GM23338 (cell line): ENCODE measurements at regions not wholly inside any gene's neighbourhood (a gene's known extent, or its start where the extent isn't known, plus 50 kb on each side); places are given as distances from the start of the nearest gene placed in this dataset.

Source experiments
- CREB1 ChIP-seq: fragments of 250-450 bp; sonication (Bioruptor Pico); IDR thresholded peaks from 2 replicates; pipeline ENCODE4 v1.5.0; 2020; ENCODE audit warnings: low read depth, mild to moderate bottlenecking, moderate library complexity
- EZH2 ChIP-seq: fragments of 200-600 bp; sonication (generic); IDR thresholded peaks from one replicate; pipeline ENCODE4 v1.8.0; 2017; ENCODE audit warnings: antibody characterized with exemption, mild to moderate bottlenecking, low read depth; ENCODE audit not compliant: unreplicated experiment
- EZH2phosphoT487 ChIP-seq: fragments of 200-600 bp; sonication (generic); IDR thresholded peaks from one replicate; pipeline ENCODE4 v1.8.1; 2018; ENCODE audit warnings: antibody characterized with exemption; ENCODE audit not compliant: unreplicated experiment
- JUNB ChIP-seq: IDR thresholded peaks from one replicate; pipeline ENCODE4 v1.6.1; 2016; ENCODE audit warnings: antibody characterized with exemption; ENCODE audit not compliant: unreplicated experiment
- NANOG ChIP-seq: IDR thresholded peaks from 2 replicates; pipeline ENCODE4 v1.6.1; 2016; ENCODE audit warnings: antibody characterized with exemption, borderline replicate concordance
- POLR2AphosphoS5 ChIP-seq: IDR thresholded peaks from 2 replicates; pipeline ENCODE4 v1.6.1; 2016; ENCODE audit warnings: antibody characterized with exemption, low read depth
- REST ChIP-seq: IDR thresholded peaks from one replicate; pipeline ENCODE4 v1.6.1; 2018; ENCODE audit warnings: antibody characterized with exemption; ENCODE audit not compliant: unreplicated experiment
- ZNF114 ChIP-seq: fragments of 250-450 bp; sonication (Bioruptor Pico); IDR thresholded peaks from 2 replicates; pipeline ENCODE4 v1.5.0; 2020; ENCODE audit warnings: mild to moderate bottlenecking, moderate library complexity
- TF ChIP-seq, protein P1 (sequence below), 2 experiments: fragments of 200-600 bp in 1 of 2; sonication (generic) in 1 of 2; conservative IDR thresholded peaks; 2 replicates each; pipeline versions ENCODE4 v1.5.1 to v1.6.1; 2016 to 2017; ENCODE audit warnings: antibody characterized with exemption in 2 of 2, low read depth in 2 of 2, mild to moderate bottlenecking in 2 of 2, moderate library complexity in 1 of 2
- TF ChIP-seq, protein P2 (sequence below): IDR thresholded peaks from 2 replicates; pipeline ENCODE4 v1.6.1; 2016; ENCODE audit warnings: antibody characterized with exemption

- TF ChIP-seq, protein P1, sequence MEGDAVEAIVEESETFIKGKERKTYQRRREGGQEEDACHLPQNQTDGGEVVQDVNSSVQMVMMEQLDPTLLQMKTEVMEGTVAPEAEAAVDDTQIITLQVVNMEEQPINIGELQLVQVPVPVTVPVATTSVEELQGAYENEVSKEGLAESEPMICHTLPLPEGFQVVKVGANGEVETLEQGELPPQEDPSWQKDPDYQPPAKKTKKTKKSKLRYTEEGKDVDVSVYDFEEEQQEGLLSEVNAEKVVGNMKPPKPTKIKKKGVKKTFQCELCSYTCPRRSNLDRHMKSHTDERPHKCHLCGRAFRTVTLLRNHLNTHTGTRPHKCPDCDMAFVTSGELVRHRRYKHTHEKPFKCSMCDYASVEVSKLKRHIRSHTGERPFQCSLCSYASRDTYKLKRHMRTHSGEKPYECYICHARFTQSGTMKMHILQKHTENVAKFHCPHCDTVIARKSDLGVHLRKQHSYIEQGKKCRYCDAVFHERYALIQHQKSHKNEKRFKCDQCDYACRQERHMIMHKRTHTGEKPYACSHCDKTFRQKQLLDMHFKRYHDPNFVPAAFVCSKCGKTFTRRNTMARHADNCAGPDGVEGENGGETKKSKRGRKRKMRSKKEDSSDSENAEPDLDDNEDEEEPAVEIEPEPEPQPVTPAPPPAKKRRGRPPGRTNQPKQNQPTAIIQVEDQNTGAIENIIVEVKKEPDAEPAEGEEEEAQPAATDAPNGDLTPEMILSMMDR (conservative IDR thresholded peaks at IDR 0.05; ENCODE audit: low read depth in 2 of 2) = no peak
- TF ChIP-seq EZH2 (no peak), CREB1 (CRISPR knock-in tag) (no peak), REST (no peak), POLR2AphosphoS5 (no peak), ZNF114 (CRISPR knock-in tag) (no peak), EZH2phosphoT487 (no peak), JUNB (no peak), NANOG (no peak)
- TF ChIP-seq, protein P2, sequence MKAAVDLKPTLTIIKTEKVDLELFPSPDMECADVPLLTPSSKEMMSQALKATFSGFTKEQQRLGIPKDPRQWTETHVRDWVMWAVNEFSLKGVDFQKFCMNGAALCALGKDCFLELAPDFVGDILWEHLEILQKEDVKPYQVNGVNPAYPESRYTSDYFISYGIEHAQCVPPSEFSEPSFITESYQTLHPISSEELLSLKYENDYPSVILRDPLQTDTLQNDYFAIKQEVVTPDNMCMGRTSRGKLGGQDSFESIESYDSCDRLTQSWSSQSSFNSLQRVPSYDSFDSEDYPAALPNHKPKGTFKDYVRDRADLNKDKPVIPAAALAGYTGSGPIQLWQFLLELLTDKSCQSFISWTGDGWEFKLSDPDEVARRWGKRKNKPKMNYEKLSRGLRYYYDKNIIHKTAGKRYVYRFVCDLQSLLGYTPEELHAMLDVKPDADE = no peak
Observed at GRCh38 chr4:147129687-147130086, 184.0 kb upstream of the TTC29 start.
